HG02588 (cell line): ENCODE measurements at regions not wholly inside any gene's neighbourhood (a gene's known extent, or its start where the extent isn't known, plus 50 kb on each side); places are given as distances from the start of the nearest gene placed in this dataset.

ENCODE experiments used
- ATAC-seq: cut with Tn5 transposase; IDR thresholded peaks from one replicate; pipeline ENCODE4 v1.9.1; 2021; ENCODE audit warnings: mild to moderate bottlenecking, moderate library complexity; ENCODE audit not compliant: unreplicated experiment

DNA sequence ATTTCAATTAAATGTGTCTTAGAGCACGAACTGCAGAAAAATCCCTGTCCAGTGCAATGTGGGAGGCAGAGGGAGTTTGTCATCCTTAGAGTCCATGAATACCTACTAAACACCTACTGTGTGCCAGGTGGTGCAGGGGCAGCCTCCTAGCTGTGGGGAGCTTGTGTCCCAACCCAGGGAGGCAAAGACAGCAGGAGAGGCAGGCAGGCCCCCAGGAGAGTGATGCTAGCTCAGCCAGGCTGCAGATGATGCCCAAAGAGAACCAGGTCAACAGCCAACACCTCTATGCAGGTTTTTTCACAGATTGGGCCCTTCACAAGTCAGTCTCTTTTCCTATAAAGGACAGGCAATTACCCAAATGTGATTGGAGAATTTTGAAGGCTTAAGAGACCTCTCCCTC is 108.2 kb upstream of the UQCRFS1 start:
- no peak for ATAC-seq

GRCh38 chr19:29323021-29323430 is 110.1 kb upstream of the UQCRFS1 start:
- ATAC-seq, result no peak

DNA sequence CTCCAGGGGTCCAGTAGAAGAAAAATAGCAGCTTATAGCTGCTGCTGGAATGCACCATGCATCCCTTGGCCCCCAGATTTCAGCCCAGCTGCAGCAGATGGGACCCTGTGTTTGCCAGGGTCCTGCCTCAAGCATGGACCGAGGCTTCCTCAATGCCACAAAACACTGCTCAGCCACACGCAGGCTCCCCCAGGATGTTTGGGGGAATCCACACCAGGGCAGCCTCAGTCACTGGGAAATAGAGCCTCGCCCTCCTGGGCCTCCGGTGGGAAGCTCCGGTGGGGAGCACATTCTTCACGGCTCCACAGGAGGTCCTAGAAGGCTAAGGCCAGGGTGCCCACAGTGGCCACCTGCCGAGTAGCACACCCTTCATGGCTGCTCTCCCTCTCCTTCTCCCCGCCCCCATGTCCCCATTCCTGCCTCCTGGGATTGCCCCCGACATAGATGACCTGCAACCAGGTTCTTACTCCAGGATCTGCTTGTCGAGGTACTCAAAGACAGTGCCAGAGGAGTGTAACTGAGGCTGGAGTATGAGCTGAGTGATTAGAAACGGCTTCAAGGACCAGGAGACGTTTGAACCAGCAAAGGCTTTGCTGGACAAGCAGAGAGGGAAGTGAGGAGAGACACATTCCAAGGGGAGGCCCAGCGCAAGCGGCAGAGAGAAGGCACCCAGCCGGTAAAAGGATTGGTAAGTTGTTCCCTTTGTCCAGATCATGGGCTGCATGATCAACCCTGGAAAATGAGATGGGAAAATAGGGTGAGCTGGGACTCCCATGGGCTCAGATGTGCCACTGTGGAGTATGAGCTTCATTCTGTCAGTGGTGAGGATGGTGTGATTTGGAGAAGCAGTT is 110.7 kb upstream of the UQCRFS1 start:
- no peak for ATAC-seq

GRCh38 chr19:29324291-29324680 is 111.3 kb upstream of the UQCRFS1 start:
- no peak for ATAC-seq

- no peak for ATAC-seq
Observed at GRCh38 chr19:29324717-29325116, 111.8 kb upstream of the UQCRFS1 start.

DNA sequence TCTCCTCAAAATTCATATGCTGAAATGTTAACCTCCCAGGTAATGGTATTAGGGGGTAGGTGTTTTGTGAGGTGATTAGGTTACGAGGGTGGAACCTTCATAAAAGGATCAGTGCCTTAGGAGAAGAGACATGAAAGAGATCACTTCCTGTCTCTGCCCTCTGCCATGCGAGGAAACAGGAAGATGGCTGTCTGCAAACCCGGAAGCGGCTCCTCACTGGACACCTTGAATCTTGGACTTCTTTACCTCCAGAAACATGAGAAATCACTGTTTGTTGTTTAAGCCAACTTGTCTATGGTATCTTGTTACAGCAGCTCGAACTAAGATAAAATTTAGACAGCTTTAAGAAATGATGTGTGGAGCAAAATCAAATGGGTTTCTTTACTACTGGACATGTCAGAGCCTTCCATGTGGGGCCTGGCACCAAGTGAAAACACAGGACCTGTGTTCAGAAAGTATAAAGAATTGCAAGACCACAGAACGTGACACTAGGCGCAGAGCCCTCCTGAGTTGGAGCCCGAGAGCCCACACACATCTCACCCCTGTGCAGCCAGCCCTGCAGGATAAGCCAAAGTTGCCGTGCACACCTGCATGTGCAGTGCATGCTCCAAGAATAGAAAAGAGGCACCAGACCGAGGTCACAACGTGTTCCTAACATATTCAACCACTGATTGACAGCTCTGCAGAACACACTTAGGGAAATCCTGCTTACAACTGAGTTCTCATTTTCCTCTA is 112.5 kb upstream of the UQCRFS1 start:
- ATAC-seq, result no peak

DNA sequence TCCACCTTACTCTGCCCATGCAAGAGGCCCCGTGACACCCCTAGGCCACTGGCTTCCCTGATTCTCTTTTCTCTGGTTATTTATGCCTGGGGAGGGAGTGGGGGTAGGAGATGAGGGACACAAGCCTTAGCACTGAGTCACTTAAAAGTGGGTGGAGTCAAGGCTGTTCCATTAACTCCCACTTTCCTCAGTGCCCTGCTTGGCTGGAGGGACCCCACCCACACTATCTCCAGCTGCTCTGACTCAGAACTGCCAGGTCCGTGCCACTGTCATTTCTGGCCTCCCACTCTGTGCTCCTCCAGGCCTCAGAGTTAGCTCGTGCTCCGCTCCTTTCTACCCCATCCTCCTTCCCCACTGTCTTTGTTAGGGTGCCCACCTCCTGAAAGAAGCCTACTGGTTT is 113.4 kb upstream of the UQCRFS1 start:
- no peak for ATAC-seq

- no peak for ATAC-seq
Observed at GRCh38 chr19:29326849-29327840, 114.2 kb upstream of the UQCRFS1 start.

- ATAC-seq, result no peak
Observed at GRCh38 chr19:29328586-29328985, 115.6 kb upstream of the UQCRFS1 start.

DNA sequence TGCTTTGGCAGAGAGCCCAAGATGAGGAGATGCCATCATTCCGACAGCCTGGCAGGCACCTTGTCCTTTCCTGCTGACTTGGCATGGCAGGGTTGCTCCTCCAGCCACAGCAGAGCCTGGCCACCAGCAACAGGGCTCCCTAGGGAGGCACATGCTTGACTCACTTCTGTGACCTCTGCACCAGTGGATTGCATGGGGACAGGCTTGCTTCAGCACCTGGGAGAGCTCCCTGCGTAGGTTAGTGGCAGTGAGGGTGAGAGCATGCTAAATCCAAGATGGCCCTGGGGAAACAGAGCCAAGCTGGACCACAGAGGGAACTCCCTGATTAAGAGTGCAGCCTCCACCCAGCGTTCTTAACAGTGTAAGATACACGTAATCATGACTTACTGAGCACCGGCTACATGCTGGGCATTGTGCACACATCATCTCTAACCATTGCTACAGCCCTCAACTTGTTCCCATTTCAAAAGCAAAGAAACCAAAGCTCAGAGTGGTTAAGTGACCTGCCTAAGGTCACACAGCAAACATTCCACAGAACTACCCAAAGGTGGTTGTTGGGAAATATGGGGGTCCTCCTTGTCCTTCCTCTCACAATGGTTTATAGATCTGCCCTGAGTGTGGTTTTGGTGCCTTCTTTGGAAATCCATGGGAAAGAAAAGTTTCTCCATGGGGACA is 116.6 kb upstream of the UQCRFS1 start:
- no peak for ATAC-seq

DNA sequence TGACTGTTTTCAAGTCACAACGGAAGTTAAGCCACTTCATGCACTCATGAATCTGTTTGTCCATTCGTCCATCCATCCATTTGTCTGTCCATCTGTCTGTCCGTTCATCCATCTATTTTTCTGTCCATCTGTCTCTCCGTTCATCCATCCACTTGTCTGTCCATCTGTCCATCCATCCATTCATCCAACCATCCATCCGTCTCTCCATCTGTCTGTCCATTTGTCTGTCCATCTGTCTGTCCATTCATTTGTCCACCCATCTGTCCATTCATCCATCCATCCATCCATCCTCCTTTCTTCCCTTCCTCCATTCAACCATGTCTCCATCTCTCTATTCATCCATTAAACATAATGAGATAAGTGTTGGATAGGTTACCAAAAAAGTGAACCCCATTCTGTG is 123.5 kb upstream of the UQCRFS1 start:
- ATAC-seq, result no peak

- ATAC-seq, result no peak
Observed at GRCh38 chr19:29337029-29337428, 124.1 kb upstream of the UQCRFS1 start.

GRCh38 chr19:29338480-29338879 is 125.5 kb upstream of the UQCRFS1 start:
- no peak for ATAC-seq

DNA sequence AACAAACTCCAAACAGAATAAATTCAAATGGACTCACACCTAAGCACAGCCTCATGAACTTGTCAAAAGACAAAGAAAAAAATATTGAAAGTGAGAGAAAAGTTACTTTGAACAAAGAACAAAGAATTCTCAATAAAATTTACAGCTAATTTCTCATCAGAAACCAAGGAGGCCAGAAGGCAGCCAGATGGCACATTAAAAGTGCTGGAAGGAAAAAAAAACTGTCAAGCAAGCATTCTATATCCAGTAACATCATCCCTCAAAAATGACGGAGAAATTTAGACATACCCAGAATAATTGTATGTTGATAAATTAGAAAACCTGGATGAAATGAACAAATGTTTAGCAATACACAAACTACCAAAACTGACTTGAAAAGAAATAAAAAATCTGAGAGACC is 129.8 kb upstream of the UQCRFS1 start:
- ATAC-seq, result no peak

GRCh38 chr19:29364224-29364726 is 151.3 kb upstream of the UQCRFS1 start:
- ATAC-seq, result no peak

DNA sequence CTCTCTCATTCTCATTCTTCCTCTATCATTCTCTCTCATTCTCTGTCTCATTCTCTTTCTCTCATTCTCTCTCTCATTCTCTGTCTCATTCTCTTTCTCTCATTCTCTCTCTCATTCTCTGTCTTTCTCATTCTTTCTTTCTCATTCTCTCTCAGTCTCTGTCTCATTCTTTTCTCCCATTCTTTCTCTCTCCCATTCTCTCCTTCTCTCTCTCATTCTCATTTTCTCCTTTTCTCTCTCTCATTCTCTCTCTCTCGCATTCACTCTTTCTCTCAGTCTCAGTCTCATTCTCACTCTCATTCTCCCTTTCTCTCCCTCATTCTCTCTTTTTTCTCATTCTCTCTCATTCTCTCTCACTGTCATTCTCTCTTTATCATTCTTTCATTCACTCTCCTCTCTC is 152.0 kb upstream of the UQCRFS1 start:
- no peak for ATAC-seq

DNA sequence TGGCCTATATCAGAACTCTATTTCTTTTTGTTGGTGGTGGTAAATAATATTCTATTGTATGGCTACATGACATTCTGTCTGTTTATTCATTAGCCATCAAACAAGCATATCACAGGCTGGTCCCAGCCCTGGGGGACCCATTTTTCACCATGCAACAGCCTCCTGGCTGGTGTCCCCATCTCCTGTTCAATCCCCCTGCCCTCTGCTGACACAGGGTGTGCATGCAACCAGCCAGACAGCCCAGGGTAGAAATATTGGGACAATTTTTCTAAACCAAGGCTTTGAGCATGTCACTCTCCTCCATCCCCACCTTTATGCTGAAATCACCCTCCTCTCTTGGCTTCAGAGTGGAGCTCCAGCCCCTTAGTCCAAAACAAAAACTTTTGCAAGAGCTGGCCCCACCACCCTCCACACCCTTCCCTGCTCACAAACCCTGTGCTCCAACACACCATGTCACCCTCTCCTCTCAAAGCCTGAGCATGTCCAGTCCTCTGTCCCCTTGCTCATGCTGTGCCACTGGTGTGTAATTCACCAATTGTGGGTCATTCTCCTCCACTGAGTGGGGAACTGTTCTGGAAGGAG is 153.0 kb upstream of the UQCRFS1 start:
- no peak for ATAC-seq

- ATAC-seq, result no peak
Observed at GRCh38 chr19:29366757-29367156, 153.8 kb upstream of the UQCRFS1 start.

DNA sequence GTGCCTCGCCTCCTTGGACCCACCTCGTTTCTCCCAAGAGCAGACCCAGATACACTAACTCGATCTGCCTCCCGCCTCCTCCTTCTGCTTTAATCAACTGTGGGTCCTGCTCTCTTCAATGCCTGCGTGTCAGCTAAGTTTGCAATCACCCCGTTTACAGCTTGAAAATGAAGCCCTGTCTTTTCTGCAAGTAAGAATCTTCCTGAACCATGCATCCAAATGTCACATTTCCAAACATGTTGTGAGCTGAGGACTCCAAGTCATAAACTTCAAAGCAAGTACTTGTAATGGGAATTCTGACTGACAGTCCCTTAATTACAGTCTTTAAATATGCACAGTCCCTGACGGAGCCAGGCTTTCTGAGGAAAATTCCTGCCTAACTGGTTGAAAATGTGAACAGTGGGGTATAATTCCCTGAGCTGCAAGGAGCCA is 154.9 kb upstream of the UQCRFS1 start:
- no peak for ATAC-seq

- no peak for ATAC-seq
Observed at GRCh38 chr19:29370276-29370675, 155.5 kb upstream of the VSTM2B start.
